NCI-H1694 treated with DMSO at 0.1 percent for 48 hours (cell line): ENCODE measurements at regions not wholly inside any gene's neighbourhood (a gene's known extent, or its start where the extent isn't known, plus 50 kb on each side); places are given as distances from the start of the nearest gene placed in this dataset.
"Not testable (repeated sequence)": the region's sequence is repeated elsewhere in the genome, so short reads cannot be mapped to it uniquely, and the experiment has no call there.

ENCODE experiments used
- DNase-seq: peaks from one replicate; lab custom pipeline; 2025; lab: John Stamatoyannopoulos, UW

DNA sequence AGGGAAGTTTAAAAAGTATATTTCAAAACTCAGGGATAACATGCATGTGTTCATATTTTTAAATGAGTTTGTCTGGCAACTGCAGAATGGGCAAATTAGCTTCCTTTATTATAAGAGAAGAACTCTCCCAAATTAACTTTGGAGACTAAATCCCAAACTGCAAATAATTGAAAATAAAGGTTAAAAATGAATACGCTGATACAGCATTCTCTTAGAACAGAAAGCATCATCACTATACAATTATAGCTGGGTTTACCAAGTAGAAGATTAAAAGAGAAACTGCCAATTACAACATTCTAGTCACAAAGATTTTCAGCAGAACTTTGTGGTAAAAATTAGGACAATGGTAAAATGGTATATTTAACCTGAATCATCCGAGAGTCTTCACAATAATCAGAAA lies 73.3 kb downstream of the OLFM4 start:
- no peak for DNase-seq

DNA sequence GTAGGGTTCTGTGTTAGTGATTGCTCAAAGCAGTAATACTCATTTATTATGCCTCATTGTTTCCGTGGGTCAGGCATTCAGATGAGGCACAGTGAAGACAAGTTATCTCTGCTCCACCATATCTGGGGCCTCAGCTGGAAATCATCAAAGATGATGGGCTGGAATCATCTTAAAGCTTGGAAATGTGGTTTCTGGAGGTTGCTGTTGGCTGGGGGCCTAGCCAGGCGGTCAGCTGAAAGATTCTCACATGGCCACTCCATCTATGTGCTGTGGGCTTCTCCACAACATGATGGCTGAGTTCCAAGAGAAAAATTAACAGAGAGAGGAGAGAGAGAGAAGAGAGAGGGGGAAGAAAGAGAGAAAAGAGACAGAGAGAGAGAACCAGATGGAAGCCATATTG lies 75.5 kb downstream of the OLFM4 start:
- no peak for DNase-seq

DNA sequence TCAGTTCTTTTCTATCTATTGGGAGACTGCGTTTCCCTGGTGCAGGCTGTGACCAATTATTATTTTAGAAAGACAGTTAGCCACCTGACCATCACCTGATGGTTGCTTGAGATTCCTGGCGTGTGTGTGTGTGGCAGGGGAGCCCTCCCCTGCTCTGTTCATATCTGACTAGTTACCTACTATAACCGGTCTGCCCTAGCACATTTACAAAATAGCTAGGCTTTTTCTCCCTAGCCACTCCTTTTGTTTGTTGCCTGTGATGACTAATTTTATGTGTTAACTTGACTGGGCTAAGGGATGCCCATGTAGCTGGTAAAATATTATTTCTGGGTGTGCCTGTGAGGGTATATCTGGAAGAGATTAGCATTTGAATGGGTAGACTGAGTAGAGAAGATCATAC lies 76.9 kb downstream of the OLFM4 start:
- DNase-seq, result no peak

DNA sequence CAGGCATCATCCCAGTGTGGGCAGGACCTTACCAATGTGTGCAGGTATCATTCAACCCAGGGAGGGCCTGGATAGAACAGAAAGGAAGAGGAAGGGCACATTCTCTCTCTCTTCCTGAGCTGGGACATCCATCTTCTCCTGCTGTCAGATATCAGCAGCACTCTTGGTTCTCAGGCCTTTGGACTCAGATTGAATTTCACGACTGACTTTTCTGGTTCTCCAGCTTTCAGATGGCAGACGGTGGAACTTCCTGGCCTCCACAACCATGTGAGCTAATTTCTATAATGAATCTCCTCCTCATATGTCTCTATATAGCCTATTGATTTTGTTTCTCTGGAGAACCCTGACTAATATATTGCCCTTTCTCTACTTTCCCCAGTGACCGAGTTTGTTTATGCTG lies 77.3 kb downstream of the OLFM4 start:
- DNase-seq, result no peak

DNA sequence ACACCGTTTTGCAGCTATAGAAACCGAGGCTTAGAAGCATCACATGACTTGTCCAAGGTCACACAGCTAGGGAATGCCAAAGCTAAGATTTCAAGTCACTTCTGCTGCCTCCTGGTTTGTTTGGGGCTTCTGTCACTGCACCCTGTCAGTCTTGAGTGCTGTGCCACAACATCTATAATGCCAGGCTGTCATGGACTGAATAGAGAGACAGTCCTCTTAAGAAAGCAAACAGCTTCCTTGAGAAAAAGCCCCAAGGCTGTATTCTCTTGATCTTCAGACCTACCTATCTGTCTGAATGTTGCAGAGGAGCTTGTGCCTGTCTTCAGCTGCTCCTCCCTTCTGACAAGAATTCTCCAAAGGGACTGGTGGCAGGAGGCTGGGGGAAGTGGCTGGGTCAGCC lies 81.6 kb downstream of the OLFM4 start:
- no peak for DNase-seq

DNA sequence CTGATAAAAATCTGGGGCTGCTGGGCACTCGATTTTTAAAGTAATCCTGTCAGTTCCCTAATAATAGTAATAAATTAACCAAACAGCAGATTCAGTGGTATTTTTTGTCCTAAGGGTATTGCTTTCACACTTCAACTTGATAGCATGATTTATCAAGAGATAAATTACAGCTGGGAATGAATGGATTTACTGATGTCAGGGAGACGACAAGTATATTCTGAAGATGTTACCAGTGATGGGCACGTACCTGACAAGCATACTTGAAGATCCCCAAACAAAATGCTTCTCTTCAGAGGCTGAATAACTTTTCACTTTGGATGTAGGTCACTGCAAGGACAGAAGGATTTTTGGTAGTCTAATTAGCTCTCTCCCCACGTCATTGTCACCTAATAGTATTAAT lies 82.0 kb downstream of the OLFM4 start:
- no peak for DNase-seq

DNA sequence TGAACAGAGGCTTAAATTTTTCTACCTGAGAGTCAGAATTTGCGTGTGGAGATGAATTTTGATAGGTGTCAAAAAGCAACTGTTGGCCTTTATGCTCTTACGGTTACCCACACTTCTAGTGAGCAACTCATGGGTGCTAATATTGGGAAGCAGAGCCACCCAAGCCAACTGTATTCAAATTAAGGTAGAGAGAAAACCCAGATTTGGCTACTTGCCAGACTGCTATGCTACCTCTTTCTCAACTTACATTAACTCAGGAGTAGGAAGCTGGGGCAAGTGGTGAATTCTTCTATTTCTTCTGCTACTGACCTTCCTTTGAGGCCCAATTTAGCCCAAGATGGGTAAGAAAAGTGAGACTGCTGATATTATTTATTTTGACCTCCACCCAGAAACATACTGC lies 83.9 kb downstream of the OLFM4 start:
- no peak for DNase-seq

DNA sequence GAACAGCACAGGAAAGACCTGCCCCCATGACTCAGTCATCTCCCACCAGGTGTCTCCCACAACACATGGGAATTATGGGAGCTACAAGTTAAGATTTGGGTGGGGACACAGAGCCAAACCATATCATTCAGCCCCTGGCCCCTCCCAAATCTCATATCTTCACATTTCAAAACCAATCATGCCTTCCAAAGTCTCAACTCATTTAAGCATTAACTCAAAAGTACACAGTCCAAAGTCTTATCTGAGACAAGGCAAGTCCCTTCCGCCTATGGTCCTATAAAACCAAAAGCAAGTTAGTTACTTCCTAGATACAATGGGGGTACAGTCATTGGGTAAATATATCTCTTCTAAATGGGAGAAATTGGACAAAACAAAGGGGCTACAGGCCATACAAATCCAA lies 88.4 kb downstream of the OLFM4 start:
- DNase-seq, result not testable (repeated sequence)

DNA sequence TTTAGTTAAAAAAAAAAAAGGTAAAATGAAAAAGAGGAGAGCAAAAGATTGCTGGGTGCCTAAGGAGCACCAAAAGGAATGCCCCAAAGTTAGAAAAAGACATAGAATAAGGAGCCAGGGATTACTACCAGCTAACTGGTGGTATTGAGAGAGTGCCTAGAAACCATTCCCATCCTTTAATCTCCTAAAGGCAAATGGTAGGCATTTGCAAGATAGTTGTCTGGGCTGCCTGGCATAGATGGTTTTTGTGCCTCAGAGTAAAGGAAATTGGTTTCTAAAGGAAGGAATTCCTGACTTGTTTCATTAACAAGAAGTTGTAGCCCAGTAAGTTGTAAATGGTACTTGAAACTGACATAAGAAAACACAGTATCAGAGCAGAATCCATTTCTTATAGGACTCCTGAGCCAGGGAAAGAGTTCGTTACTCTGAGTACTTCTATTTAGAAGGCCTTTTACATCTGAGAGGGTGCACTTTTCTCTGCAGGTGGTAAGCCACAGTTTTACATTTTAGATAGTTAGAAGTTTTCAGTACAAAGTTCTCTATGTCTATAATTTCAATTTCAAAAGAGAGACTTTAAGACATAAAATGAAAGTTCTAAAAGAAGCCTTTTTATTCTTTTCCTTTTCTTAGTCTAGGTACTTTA lies 92.6 kb downstream of the OLFM4 start:
- DNase-seq, result no peak

DNA sequence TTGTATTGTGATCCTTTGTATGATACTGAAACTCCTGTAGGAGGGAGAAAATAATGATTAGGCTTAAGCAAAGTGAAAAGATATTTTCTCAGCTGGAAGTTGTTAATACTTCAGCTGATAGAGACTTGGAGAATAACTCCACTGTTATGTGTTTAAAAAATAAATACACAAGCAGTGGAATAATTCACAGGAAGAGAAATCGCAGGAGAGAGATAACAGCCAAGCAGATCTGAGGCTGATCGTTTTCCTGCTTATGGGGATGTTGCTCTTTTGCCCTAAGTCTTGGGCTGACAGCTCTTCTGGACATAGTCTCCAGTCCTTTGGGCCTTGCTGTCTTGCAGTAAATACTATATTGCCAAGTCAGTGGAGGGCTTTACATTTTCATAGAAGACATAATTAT lies 93.3 kb downstream of the OLFM4 start:
- no peak for DNase-seq

DNA sequence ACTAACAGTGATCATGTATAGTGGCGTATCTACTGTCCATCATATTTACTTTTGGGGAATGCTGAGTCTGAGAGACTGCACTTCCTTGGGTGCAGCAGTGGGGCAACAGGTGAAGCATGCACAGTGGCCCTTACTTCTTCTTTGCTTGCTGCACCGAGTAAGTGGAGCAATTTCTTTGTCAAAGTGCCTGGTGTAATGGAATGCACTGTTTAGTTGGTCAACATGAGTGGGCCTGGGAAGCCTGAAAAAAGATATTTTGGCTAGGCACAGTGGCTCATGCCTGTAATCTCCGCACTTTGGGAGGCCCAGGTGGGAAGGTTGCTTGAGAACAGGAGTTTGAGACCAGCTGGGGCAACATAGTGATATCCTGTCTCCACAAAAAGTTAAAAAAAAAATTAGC lies 94.9 kb downstream of the OLFM4 start:
- no peak for DNase-seq

DNA sequence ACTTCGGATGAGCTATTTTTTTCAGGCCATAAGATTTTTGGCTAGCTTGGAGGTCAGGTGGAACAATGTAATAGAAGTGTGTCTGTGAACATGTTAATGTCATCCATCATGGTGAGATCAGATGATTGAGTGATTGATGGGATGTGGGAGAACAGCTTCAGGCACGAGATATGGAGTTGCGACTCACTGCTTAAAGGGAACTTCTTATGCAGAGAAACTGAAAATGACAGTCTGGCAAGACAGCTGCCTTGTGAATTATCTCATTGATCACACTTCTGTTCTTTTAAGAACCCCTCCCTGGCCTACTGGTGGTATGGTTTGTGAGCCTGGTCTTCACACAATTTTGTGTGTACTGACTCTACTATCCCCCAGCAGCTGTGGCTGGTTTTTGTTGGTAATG lies 96.0 kb downstream of the OLFM4 start:
- no peak for DNase-seq

DNA sequence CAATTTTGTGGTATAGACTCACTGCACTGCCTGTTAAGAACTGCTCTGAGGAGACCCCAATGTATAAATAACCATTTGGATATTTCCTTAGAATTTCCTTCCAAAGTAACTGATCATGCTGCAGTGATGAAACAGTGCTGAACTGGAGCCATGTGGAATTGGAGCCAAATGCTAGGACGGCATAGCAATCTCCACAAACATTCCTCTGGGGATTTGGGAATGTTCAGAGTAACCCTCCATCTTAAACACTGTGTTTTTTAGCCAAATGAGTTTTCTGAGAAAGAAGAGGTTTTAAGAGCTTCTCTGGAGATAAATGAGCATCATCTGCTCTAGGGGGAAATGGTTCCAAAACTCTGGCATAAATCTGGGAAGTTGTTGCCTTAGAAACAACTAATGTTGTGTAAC lies 98.2 kb downstream of the OLFM4 start:
- DNase-seq, result no peak

DNA sequence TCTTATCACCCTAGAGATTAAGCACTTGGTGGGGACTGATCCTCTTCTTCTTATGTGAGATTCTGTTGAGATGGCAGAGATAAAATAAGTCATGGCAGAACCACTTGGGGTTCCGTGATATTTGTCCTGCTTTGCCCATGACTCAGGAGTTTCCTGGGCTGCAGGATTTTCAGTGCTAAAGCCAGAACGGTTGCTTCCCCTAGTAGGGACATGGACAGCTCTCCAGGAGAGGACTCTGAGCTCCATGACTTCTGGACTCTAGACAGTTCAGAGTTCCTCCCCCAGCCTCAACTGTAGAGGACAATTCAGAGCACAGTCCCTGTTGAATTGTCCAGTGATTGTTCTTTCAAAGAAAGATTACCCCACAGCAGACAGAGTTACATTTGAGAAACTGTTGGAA lies 98.8 kb downstream of the OLFM4 start:
- no peak for DNase-seq

DNA sequence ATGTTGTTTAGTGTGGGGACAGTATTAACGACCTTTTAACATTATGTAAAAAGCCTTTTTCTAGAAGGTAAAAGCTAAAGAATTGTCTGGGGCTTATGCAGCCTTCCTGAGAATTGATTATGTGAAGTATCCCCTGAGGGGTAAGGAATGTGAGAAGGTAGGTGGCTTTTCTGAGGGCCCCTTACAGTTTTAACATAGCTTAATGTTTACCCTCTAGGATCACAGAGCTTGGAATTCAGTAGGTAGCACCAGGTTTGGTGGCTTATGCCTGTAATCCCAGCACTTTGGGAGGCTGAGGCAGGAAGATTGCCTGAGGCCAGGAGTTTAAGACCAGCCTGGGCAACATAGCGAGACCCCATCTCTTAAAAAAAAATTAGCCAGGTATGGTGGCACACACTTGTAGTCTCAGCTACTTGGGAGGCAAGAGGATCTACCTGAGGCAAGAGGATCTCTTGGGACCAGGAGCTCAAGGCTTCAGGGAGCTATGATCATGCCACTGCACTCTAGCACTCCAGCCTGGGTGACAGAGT lies 101.3 kb downstream of the OLFM4 start:
- no peak for DNase-seq

DNA sequence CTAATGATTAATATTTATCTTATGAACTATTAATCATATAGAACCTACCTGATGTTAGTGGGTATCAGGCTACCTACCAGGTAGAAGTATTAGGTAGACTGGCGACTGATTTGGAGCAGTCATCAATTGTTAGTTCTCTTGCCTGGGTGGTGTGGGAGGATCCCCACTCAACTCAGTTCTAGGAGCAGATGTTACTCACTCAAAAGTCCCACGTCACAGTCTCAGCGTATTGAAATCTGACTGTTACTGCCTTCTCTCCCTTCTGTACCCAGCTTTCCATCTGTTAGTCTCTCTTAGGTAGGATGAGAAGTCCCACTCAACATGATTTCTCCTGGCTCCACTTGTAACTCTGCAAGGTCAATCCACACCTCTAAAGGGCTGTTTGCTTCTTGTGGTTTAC lies 102.7 kb downstream of the OLFM4 start:
- DNase-seq, result no peak

DNA sequence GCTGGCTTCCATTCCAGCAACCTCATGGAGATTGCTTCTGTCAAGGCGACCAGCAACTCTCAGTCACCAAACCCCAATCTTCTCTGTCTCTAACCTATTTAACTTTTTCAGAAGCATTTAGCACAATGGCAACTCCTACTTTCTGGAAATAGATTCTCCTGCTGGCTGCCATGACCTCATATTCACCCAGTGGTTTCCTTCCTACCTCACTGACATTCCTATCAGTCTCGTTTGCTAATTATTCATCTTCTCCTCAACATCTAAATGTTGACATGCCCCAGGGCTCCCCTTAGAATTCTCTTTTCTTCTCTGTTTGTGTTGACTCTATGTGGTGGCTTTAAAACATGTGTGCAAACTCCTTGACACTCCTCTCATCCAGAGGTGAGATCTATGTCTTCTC lies 106.7 kb downstream of the OLFM4 start:
- no peak for DNase-seq

DNA sequence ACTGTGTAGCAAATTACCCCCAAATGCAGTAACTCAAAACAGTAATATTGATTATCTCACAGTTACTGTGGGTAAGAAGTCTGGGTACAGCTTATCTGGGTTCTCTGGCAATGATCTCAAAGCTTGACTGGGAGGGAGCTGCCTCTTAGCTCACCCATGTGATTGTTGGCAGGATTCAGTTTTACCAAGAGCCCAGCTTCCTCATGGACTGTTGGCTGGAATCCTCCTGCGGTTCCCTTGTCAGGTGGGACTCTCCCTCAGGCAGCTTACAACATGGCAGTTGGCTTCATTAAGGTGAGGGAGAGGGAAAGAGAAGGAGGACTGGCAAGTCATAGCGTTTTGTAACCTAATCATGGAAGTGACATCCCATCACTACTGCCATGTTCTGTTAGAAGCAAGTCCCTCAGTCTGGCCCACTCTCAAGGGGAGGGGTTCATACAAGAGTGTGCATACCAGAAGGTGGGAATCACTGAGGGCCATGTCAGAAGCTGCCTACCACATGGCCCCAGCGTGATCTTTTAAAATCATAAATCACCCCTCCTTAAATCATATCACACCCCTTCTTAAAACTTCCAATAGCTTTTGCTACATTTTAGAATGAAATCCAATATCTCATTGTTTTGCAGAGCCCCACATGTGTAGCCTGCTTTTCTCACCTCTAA lies 108.1 kb downstream of the OLFM4 start:
- no peak for DNase-seq

DNA sequence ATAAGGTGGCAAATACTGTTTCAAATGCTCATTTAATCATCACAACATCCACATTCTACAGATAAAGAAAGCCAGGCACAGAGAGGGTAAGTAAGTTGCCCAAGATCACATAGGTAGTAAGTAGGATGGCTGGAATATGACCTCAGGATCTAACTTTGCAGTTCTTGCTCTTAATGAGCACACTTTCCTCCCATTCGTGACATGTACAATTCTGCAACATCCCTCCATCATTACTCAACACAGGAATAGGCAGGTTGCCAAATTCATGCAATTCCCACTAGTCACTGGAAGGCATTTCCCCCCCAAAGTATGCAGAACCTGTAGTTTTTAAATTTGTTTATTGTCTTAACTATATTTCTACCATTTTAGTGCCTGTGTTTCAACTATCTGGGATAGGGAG lies 109.2 kb downstream of the OLFM4 start:
- no peak for DNase-seq

DNA sequence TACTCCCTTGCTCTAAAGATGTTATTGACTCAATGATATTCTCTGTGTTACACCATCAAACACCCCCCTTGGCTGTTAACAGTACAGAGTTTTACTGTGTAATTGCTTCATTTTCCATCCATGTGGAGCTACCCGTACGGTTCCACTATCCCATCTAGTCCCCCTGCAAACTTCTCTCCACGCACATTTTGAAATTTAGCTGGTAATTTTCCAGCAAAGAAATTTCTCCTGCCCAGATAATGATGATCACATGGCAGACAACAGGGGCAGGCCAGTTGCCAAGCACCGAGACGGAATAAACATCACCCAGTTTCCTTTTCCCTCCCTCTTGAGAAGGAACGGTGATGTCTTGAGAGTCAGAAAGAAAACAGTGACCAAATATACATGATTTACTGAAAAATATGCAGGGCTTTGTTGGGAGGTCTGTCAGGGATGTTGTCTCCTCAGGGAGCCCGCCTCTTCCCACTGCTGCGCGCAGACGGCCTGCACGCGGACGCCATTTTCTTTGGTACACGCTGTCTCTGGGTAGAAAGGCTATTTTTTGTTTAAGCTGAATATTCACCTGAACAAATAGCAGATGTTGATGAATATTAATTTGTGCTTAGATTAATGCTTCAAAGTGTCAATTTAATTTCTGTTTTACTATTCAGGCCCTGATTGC lies 109.9 kb downstream of the OLFM4 start:
- DNase-seq, result no peak

DNA sequence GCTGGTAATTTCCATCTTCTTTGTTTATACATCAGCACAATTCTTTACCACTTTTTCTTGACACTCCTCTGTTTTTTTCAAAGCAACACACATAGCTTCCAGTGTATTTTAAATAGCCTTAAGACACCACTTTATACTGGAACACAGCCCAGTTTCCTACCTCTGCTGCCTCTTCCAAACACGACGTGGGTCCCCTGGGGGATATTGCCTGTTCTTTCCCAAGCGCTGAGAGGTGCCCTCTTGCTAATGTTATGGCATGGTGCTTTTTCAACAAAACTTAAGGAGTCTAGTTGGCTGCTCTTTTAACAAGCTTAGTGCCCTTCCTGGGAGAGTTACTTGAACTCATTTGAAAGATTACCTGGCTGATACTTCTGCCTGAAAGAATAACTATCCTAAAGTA lies 112.7 kb downstream of the OLFM4 start:
- DNase-seq, result no peak

DNA sequence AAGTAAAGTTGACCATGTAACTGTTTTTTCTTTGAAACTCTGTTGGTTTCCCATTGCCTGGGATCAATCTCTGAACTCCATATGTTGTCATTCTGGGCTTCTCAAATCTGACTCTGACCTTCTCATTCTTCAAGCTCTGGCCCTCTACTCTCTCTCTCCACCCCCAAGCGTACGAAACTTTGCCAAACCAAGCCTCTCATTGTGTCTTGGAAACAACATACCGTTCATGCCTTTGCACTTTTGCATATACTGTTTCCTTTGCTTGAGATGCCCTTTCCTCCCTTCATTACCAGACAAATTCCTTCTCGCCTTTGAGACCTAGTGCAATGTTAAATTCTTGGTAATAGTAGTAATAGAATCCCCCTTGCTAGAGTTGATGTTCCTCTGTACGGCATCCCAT lies 113.7 kb downstream of the OLFM4 start:
- DNase-seq, result no peak

DNA sequence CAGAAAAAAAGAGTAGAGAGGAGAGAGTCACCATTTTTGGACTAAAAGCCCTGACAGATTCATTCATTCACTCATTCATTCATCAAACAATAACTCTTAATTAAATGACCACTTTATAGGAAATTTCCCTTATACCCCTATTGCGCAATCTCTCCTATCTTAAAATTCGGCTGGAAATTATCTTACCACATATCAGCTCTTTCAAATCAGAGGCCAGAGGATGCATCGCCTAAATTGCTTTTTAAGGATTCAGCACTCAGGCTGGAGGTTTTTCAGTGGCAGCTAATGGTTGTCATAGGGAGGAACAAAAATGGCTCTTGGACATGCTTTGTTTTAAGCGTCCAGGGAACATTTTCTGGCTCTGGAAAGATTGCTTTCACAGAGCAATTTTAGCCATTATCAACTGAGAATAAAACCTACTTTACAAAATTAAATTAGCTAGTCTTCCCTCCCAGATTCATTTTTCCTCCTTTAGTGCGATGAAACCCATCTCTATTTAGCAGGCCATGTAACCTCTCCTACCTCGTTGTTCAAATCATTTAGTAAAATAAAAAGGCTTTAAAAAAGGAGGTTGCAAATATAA lies 115.2 kb downstream of the OLFM4 start:
- DNase-seq, result no peak
